ENCODE measurements at regions not wholly inside any gene's neighbourhood (a gene's known extent, or its start where the extent isn't known, plus 50 kb on each side); places are given as distances from the start of the nearest gene placed in this dataset.
"Not testable (repeated sequence)": the region's sequence is repeated elsewhere in the genome, so short reads cannot be mapped to it uniquely, and the experiment has no call there.

DNA sequence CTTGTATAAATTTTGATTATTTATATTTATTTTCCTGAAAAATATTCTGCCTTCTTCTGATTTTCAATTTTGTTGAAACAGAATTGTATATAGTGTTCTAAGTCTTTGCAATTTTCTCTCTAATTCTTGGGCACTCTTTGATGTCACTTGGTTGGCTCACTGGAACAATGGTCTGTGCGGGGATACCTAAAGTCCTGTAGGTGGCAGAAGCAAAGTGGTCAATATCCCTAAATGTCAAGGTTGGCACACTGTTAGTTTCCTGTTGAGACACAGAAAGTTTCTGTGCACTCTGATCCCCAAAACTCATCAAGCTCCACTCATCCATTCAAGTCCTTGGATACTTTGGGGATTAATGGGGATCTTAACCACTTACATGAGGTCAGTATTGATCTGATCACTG, 480.8 kb upstream of the CCNG1 start:
- Histone ChIP-seq H3K27me3 (no peaks in the 10 kb centered on the region), H3K4me3 (no peak overlapping the region), H3K9me3 (no peaks in the 10 kb centered on the region), H3K27ac (no peak overlapping the region), H3K36me3 (no peaks in the 10 kb centered on the region), H3K4me1 (ENCODE audit: insufficient read depth) (no peaks in the 10 kb centered on the region)
- DNase-seq: no peak
- WGBS, 3 donors: 91 to 97% (median 95%) methylated on average over 1 of the region's 1 CpG
- intact Hi-C loops (cut with DNase I): no loop called here
- TF ChIP-seq, protein P1, sequence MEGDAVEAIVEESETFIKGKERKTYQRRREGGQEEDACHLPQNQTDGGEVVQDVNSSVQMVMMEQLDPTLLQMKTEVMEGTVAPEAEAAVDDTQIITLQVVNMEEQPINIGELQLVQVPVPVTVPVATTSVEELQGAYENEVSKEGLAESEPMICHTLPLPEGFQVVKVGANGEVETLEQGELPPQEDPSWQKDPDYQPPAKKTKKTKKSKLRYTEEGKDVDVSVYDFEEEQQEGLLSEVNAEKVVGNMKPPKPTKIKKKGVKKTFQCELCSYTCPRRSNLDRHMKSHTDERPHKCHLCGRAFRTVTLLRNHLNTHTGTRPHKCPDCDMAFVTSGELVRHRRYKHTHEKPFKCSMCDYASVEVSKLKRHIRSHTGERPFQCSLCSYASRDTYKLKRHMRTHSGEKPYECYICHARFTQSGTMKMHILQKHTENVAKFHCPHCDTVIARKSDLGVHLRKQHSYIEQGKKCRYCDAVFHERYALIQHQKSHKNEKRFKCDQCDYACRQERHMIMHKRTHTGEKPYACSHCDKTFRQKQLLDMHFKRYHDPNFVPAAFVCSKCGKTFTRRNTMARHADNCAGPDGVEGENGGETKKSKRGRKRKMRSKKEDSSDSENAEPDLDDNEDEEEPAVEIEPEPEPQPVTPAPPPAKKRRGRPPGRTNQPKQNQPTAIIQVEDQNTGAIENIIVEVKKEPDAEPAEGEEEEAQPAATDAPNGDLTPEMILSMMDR (IDR thresholded peaks at IDR 0.05): no peak
- TF ChIP-seq POLR2A (IDR thresholded peaks at IDR 0.05) (no peak), EP300 (IDR thresholded peaks at IDR 0.05) (no peak)

DNA sequence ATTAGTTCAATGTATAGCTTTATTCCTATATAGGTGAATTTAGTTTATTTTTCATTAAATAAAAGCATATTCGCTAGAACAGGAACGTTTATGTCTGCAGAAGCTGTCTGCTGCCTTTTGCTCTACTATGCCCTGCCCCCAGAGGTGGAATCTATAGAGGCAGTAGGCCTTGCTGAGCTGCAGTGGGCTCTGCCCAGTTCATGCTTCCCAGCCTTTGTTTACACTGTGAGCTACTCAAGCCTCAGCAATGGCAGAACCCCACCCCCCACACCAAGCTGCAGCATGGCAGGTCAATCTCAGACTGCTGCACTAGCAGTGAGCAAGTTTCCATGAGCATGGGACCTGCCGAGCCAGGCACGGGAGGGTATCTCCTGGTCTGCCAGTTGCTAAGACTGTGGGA, 473.3 kb upstream of the CCNG1 start:
- H3K9me3 ChIP-seq; H3K36me3 ChIP-seq; intact Hi-C loops (cut with DNase I); H3K4me1 ChIP-seq (ENCODE audit: insufficient read depth); H3K27ac ChIP-seq; DNase-seq; H3K4me3 ChIP-seq; H3K27me3 ChIP-seq: not testable (repeated sequence)
- 69 to 79% (median 77%) methylated on average over 4 of the region's 4 CpGs for WGBS, 3 donors

DNA sequence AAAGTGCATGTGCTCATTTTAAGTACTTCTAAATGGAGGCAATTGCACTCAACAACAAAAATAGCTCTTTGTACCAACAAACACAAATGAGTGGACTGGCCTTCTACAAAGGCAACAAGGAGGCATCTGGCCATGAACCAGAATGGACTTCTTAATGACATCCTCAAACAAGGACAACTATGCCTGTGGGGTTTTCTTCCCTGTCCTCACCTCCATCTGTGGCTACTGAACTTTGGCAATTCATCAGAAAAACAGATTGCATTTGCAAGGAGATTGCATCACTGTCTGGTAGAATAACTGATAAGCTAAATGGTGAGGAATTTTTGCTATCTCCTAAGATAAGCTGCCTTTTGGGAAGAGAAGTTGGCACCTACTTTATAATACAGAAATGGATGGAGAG, 447.3 kb upstream of the CCNG1 start:
- intact Hi-C loops (cut with DNase I): no loop called here
- DNase-seq: no peak
- no peaks in the 10 kb centered on the region for H3K36me3 ChIP-seq
- no peak overlapping the region for H3K4me3 ChIP-seq
- H3K9me3 ChIP-seq: no peaks in the 10 kb centered on the region
- no peak overlapping the region for H3K27ac ChIP-seq
- no peaks in the 10 kb centered on the region for H3K4me1 ChIP-seq (ENCODE audit: insufficient read depth)
- TF ChIP-seq, protein P1 (IDR thresholded peaks at IDR 0.05): no peak
- no peak for TF ChIP-seq POLR2A (IDR thresholded peaks at IDR 0.05)
- TF ChIP-seq EP300 (IDR thresholded peaks at IDR 0.05): no peak
- H3K27me3 ChIP-seq: no peaks in the 10 kb centered on the region

DNA sequence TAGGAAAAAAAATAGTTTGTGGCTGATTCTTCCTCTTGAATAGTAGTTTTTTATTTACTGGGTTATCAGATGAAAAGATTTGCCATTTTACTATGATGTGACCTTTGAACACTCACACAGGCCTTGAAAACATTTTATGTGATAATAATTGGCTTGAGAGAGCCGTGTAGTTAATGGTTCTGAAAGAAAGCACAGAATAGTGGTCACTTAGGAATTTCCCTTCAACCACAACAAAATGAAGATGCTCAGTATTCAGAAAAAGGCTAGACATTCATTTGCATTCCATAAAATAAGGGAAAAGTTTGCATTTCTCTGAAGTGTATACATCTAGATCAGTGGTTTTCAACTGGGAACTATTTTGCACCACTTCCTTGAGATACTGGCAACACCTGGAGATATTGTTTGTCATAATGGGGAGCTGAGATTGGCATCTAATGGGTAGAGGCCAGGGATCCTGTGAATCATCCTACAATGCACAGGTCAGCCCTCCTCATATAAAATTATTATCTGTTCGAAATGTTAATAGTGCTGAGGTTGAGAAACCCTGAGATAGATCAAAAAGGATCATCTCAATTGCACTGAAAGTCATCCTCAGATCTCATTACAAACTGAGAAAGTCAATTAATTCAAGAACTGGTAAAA, 446.4 kb upstream of the CCNG1 start:
- TF ChIP-seq, protein P1 (IDR thresholded peaks at IDR 0.05): no peak
- intact Hi-C loops (cut with DNase I): no loop called here
- no peaks in the 10 kb centered on the region for H3K9me3 ChIP-seq
- no peaks in the 10 kb centered on the region for H3K36me3 ChIP-seq
- no peak for DNase-seq
- no peaks in the 10 kb centered on the region for H3K27me3 ChIP-seq
- H3K4me1 ChIP-seq (ENCODE audit: insufficient read depth): no peaks in the 10 kb centered on the region
- no peak overlapping the region for H3K27ac ChIP-seq
- 50 to 66% (median 61%) methylated on average over 2 of the region's 2 CpGs for WGBS, 3 donors
- H3K4me3 ChIP-seq: no peak overlapping the region

DNA sequence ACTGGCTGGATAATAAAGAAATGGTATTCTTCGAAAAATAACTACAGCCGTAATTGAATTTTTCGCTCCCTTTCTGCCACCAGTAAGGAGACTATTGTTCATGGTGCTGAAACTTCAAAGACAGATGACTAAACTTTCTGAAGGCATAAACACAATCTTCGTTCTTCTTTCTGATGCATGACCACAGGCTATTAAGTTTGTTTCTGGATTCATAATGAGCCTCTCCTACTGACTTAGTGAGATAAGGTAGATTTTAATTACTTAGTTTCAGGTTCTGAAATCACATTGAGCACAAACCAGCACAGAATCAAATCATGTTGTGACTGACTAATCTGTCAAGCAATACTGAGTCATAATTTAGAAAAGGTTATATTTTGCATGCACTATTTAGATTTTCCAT, 441.8 kb upstream of the CCNG1 start:
- DNase-seq: no peak
- Histone ChIP-seq H3K4me1 (ENCODE audit: insufficient read depth) (no peaks in the 10 kb centered on the region), H3K9me3 (no peaks in the 10 kb centered on the region), H3K4me3 (no peak overlapping the region), H3K27me3 (no peaks in the 10 kb centered on the region), H3K36me3 (no peaks in the 10 kb centered on the region), H3K27ac (no peak overlapping the region)
- intact Hi-C loops (cut with DNase I): no loop called here
- TF ChIP-seq POLR2A (IDR thresholded peaks at IDR 0.05) (no peak), EP300 (IDR thresholded peaks at IDR 0.05) (no peak)
- TF ChIP-seq, protein P1 (IDR thresholded peaks at IDR 0.05): no peak
- WGBS, 3 donors: 62 to 73% (median 65%) methylated on average over 4 of the region's 4 CpGs

Measured in ovary (tissue), 7 donors.